ENCODE measurements at regions not wholly inside any gene's neighbourhood (a gene's known extent, or its start where the extent isn't known, plus 50 kb on each side); places are given as distances from the start of the nearest gene placed in this dataset.

- DNase-seq: peak; percentile 28
Observed at GRCh38 chr3:139732729-139733128, 55.0 kb upstream of the NMNAT3 start.

DNA sequence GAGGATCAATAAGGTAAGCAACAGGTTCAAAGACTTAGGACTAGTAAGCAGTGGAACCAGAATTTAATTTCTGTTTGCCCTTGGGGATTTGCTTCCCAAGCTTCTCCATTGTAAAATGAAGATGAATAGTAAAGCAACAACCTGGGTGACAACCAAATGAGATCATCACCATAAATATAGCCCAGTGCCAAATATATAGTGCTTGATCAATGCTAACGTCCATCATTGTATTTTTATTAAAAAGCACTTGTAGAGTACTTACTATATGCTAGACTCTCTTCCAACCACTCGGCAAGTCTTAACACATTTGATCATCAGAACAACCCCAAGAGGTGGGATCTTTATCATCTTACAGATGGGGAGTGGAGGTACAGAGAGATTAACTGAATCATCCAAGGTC is 51.5 kb upstream of the NMNAT3 start:
- no peak for DNase-seq

DNA sequence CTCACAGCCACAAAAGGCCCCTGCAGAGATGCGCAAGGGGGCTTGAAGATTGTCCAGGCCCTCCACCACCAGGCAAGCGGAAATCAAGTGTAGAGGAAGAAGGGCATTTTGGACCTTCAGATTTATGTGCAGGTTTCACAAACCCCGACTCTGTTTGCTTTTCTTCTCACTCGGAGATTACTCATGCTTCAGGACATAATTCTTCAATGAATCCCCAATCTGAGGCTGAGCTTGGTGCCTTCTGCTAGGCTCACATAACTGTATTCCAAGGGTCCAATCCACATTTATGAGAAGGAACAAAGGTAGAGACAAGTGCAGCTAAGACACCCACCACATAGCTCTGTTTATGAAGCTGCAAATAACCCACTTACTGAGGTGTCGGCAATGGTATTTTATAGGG is 50.6 kb upstream of the NMNAT3 start:
- DNase-seq: no peak
